ENCODE measurements at regions not wholly inside any gene's neighbourhood (a gene's known extent, or its start where the extent isn't known, plus 50 kb on each side); places are given as distances from the start of the nearest gene placed in this dataset.

GRCh38 chr10:78921895-78922294, 146.9 kb upstream of the ZMIZ1 start:
- DNase-seq, result no peak

- no peak for DNase-seq
Measured at GRCh38 chr10:78923647-78924318, 145.0 kb upstream of the ZMIZ1 start.

- no peak for DNase-seq
Measured at GRCh38 chr10:78924319-78925003, 144.3 kb upstream of the ZMIZ1 start.

- no peak for DNase-seq
Measured at GRCh38 chr10:78925275-78925674, 143.5 kb upstream of the ZMIZ1 start.

- no peak for DNase-seq
Measured at GRCh38 chr10:78925800-78926319, 142.9 kb upstream of the ZMIZ1 start.

- DNase-seq, result no peak
Measured at GRCh38 chr10:78927257-78927995, 141.3 kb upstream of the ZMIZ1 start.

- no peak for DNase-seq
Measured at GRCh38 chr10:78928330-78928729, 140.4 kb upstream of the ZMIZ1 start.

GRCh38 chr10:78929541-78929940, 139.2 kb upstream of the ZMIZ1 start:
- no peak for DNase-seq

- DNase-seq, result no peak
Measured at GRCh38 chr10:78931321-78932053, 137.3 kb upstream of the ZMIZ1 start.

GRCh38 chr10:78932054-78932386, 136.7 kb upstream of the ZMIZ1 start:
- no peak for DNase-seq

- DNase-seq, result no peak
Measured at GRCh38 chr10:78932861-78933260, 135.9 kb upstream of the ZMIZ1 start.

- DNase-seq, result no peak
Measured at GRCh38 chr10:78933828-78934531, 134.8 kb upstream of the ZMIZ1 start.

GRCh38 chr10:78934532-78934898, 134.3 kb upstream of the ZMIZ1 start:
- DNase-seq, result no peak

GRCh38 chr10:78934994-78935602, 133.7 kb upstream of the ZMIZ1 start:
- no peak for DNase-seq

- no peak for DNase-seq
Measured at GRCh38 chr10:78935697-78936407, 132.9 kb upstream of the ZMIZ1 start.

GRCh38 chr10:78936412-78937342, 132.1 kb upstream of the ZMIZ1 start:
- DNase-seq, result no peak

GRCh38 chr10:78937393-78937792, 131.4 kb upstream of the ZMIZ1 start:
- no peak for DNase-seq

- no peak for DNase-seq
Measured at GRCh38 chr10:78937800-78938694, 130.7 kb upstream of the ZMIZ1 start.

Data from CD4-positive, alpha-beta T cell treated with Interferon gamma for 1 hour (primary cell).